HEK293 (cell line): ENCODE measurements at regions not wholly inside any gene's neighbourhood (a gene's known extent, or its start where the extent isn't known, plus 50 kb on each side); places are given as distances from the start of the nearest gene placed in this dataset.

Experiments
- CTCF ChIA-PET: fragments of 350-600 bp; formaldehyde crosslinking; extraction: SDS; loops from one replicate; lab custom pipeline; 2021; ENCODE audit warnings: antibody characterized with exemption; lab: Yijun Ruan, JAX
- POLR2A ChIA-PET: fragments of 300-600 bp; formaldehyde crosslinking; extraction: SDS; loops from one replicate; lab custom pipeline; 2020; ENCODE audit warnings: antibody characterized with exemption, inconsistent platforms; lab: Yijun Ruan, JAX
- H3K27ac ChIP-seq: fragments of 200-500 bp; sonication (Bioruptor generic); 2 replicates; pipeline ENCODE4 v1.5.1; 2014; ENCODE audit warnings: low read depth, low read length, control low read depth, inconsistent platforms; ENCODE audit errors: extremely low read depth
- H3K36me3 ChIP-seq, 2 experiments: fragments of 200-500 bp in 1 of 2; sonication (Bioruptor generic) in 1 of 2; 1 replicate in 1 of 2; 2 replicates in 1 of 2; pipeline ENCODE4 v1.5.1; 2014 to 2017; ENCODE audit warnings: inconsistent platforms in 2 of 2, low read length in 2 of 2; ENCODE audit not compliant: control insufficient read depth in 2 of 2, insufficient read depth in 1 of 2
- H3K4me1 ChIP-seq: fragments of 200-500 bp; sonication (Bioruptor generic); 2 replicates; pipeline ENCODE4 v1.5.1; 2014; ENCODE audit warnings: mild to moderate bottlenecking, low read length, inconsistent platforms; ENCODE audit not compliant: control insufficient read depth, insufficient read depth
- H3K4me3 ChIP-seq: 2 replicates; pipeline ENCODE4 v1.5.1; 2011; ENCODE audit warnings: low read depth, mild to moderate bottlenecking, control low read depth, low read length, moderate library complexity
- H3K9me3 ChIP-seq: fragments of 200-500 bp; sonication (Bioruptor generic); 2 replicates; pipeline ENCODE4 v1.5.1; 2014; ENCODE audit warnings: low read depth, low read length, inconsistent platforms; ENCODE audit not compliant: control insufficient read depth, insufficient read depth
- GLI4 ChIP-seq: fragments of 450-650 bp; formaldehyde crosslinking; IDR thresholded peaks from 2 replicates; pipeline ENCODE4 v1.5.1; 2016; ENCODE audit warnings: missing biosample characterization, missing genetic modification characterization
- INSM2 ChIP-seq: fragments of 450-650 bp; formaldehyde crosslinking; IDR thresholded peaks from 2 replicates; pipeline ENCODE4 v1.5.1; 2016; ENCODE audit warnings: missing biosample characterization, missing genetic modification characterization
- REPIN1 ChIP-seq: fragments of 450-650 bp; formaldehyde crosslinking; IDR thresholded peaks from 2 replicates; pipeline ENCODE4 v1.5.1; 2017; ENCODE audit warnings: missing biosample characterization, missing genetic modification characterization, low read depth
- SALL2 ChIP-seq: fragments of 450-650 bp; formaldehyde crosslinking; IDR thresholded peaks from 2 replicates; pipeline ENCODE4 v1.5.0; 2017; ENCODE audit warnings: missing biosample characterization, mild to moderate bottlenecking, missing genetic modification characterization, borderline replicate concordance
- SCRT1 ChIP-seq: fragments of 450-650 bp; formaldehyde crosslinking; IDR thresholded peaks from 2 replicates; pipeline ENCODE4 v1.5.1; 2016; ENCODE audit warnings: missing biosample characterization, missing genetic modification characterization, borderline replicate concordance
- TCF7L2 ChIP-seq: IDR thresholded peaks from 2 replicates; pipeline ENCODE4 v1.6.1; 2011; ENCODE audit warnings: low read depth, mild to moderate bottlenecking, inconsistent platforms, low read length, moderate library complexity, borderline replicate concordance
- ZBTB1 ChIP-seq: fragments of 450-650 bp; formaldehyde crosslinking; IDR thresholded peaks from 2 replicates; pipeline ENCODE4 v1.5.1; 2016; ENCODE audit warnings: missing biosample characterization, missing genetic modification characterization
- ZBTB7A ChIP-seq: fragments of 450-650 bp; formaldehyde crosslinking; IDR thresholded peaks from 2 replicates; pipeline ENCODE4 v1.5.1; 2016; ENCODE audit warnings: low read depth, missing biosample characterization, missing genetic modification characterization
- ZFP69B ChIP-seq: fragments of 450-650 bp; formaldehyde crosslinking; IDR thresholded peaks from 2 replicates; pipeline ENCODE4 v1.5.1; 2016; ENCODE audit warnings: missing biosample characterization, missing genetic modification characterization
- ZNF140 ChIP-seq: fragments of 450-650 bp; formaldehyde crosslinking; IDR thresholded peaks from 2 replicates; pipeline ENCODE4 v1.5.1; 2016; ENCODE audit warnings: missing biosample characterization, missing genetic modification characterization
- ZNF155 ChIP-seq: fragments of 450-650 bp; formaldehyde crosslinking; IDR thresholded peaks from 2 replicates; pipeline ENCODE4 v1.5.1; 2016; ENCODE audit warnings: missing biosample characterization, missing genetic modification characterization
- ZNF214 ChIP-seq: fragments of 450-650 bp; formaldehyde crosslinking; IDR thresholded peaks from 2 replicates; pipeline ENCODE4 v1.5.1; 2017; ENCODE audit warnings: missing biosample characterization, mild to moderate bottlenecking, missing genetic modification characterization, borderline replicate concordance
- ZNF266 ChIP-seq: fragments of 450-650 bp; formaldehyde crosslinking; IDR thresholded peaks from 2 replicates; pipeline ENCODE4 v1.5.1; 2016; ENCODE audit warnings: missing biosample characterization, missing genetic modification characterization, low read depth
- ZNF324 ChIP-seq: fragments of 450-650 bp; formaldehyde crosslinking; IDR thresholded peaks from 2 replicates; pipeline ENCODE4 v1.5.1; 2016; ENCODE audit warnings: missing biosample characterization, missing genetic modification characterization
- ZNF366 ChIP-seq: fragments of 450-650 bp; formaldehyde crosslinking; conservative IDR thresholded peaks from 2 replicates; pipeline ENCODE4 v1.5.1; 2016; ENCODE audit warnings: missing biosample characterization, missing genetic modification characterization
- ZNF37A ChIP-seq: fragments of 450-650 bp; IDR thresholded peaks from 2 replicates; pipeline ENCODE4 v1.5.1; 2018; ENCODE audit warnings: missing biosample characterization, missing genetic modification characterization
- ZNF561 ChIP-seq: fragments of 450-650 bp; IDR thresholded peaks from 2 replicates; pipeline ENCODE4 v1.5.1; 2018; ENCODE audit warnings: missing biosample characterization, missing genetic modification characterization, borderline replicate concordance
- ZNF701 ChIP-seq: fragments of 450-650 bp; formaldehyde crosslinking; IDR thresholded peaks from 2 replicates; pipeline ENCODE4 v1.5.1; 2016; ENCODE audit warnings: missing biosample characterization, missing genetic modification characterization
- ZSCAN4 ChIP-seq: fragments of 450-650 bp; formaldehyde crosslinking; IDR thresholded peaks from 2 replicates; pipeline ENCODE4 v1.5.1; 2017; ENCODE audit warnings: missing biosample characterization, missing genetic modification characterization
- TF ChIP-seq, protein P1 (sequence below): fragments of 450-650 bp; formaldehyde crosslinking; IDR thresholded peaks from 2 replicates; pipeline ENCODE4 v1.5.1; 2016; ENCODE audit warnings: missing biosample characterization, missing genetic modification characterization
- TF ChIP-seq, protein P2 (sequence below): fragments of 450-650 bp; formaldehyde crosslinking; conservative IDR thresholded peaks from 2 replicates; pipeline ENCODE4 v1.5.1; 2016; ENCODE audit warnings: low read depth, missing biosample characterization, missing genetic modification characterization

- Histone ChIP-seq H3K4me1 (no peaks in the 10 kb centered on the region), H3K4me3 (no peak overlapping the region), H3K27ac (no peak overlapping the region), H3K9me3 (no peaks in the 10 kb centered on the region), H3K36me3 (no peaks in the 10 kb centered on the region)
- ChIA-PET CTCF (no interaction called here), POLR2A (no interaction called here)
- TF ChIP-seq ZSCAN4 (no peak), SALL2 (tag by site-specific recombination) (no peak), ZNF324 (tag by site-specific recombination) (no peak), ZNF561 (tag by site-specific recombination) (no peak), SCRT1 (no peak), ZBTB7A (tag by site-specific recombination) (no peak), ZNF37A (tag by site-specific recombination) (no peak), REPIN1 (no peak), ZNF701 (tag by site-specific recombination) (no peak), ZNF266 (tag by site-specific recombination) (no peak), GLI4 (no peak), ZNF214 (tag by site-specific recombination) (no peak), ZNF155 (no peak), ZNF140 (no peak), ZBTB1 (no peak), ZNF366 (tag by site-specific recombination) (no peak), INSM2 (no peak)
- TF ChIP-seq, protein P1, sequence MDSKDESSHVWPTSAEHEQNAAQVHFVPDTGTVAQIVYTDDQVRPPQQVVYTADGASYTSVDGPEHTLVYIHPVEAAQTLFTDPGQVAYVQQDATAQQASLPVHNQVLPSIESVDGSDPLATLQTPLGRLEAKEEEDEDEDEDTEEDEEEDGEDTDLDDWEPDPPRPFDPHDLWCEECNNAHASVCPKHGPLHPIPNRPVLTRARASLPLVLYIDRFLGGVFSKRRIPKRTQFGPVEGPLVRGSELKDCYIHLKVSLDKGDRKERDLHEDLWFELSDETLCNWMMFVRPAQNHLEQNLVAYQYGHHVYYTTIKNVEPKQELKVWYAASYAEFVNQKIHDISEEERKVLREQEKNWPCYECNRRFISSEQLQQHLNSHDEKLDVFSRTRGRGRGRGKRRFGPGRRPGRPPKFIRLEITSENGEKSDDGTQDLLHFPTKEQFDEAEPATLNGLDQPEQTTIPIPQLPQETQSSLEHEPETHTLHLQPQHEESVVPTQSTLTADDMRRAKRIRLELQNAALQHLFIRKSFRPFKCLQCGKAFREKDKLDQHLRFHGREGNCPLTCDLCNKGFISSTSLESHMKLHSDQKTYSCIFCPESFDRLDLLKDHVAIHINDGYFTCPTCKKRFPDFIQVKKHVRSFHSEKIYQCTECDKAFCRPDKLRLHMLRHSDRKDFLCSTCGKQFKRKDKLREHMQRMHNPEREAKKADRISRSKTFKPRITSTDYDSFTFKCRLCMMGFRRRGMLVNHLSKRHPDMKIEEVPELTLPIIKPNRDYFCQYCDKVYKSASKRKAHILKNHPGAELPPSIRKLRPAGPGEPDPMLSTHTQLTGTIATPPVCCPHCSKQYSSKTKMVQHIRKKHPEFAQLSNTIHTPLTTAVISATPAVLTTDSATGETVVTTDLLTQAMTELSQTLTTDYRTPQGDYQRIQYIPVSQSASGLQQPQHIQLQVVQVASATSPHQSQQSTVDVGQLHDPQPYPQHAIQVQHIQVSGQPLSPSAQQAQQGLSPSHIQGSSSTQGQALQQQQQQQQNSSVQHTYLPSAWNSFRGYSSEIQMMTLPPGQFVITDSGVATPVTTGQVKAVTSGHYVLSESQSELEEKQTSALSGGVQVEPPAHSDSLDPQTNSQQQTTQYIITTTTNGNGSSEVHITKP (tag by site-specific recombination), result no peak
Measured at GRCh38 chr3:145522893-145523651, 637.9 kb downstream of the PLOD2 start.

DNA sequence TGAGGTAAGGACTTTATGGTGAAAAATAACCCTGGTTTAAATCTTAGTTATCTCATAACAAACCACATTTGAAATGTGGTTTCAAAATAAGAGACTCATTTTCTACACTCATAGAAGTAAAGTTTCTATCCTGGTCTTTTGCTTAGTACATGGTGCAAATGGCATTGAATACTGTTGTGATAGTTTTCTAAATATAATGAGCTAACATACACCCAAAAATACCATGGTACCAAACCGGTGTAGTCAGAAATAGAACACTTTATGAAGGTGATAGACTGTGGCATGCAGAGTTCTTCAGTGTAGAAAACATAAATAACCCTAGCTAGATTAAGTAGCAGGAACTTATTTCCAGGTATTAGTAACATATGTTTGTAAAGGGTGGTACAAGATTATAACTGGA, 629.4 kb downstream of the PLOD2 start:
- no peak overlapping the region for H3K27ac ChIP-seq
- CTCF ChIA-PET, result no interaction called here
- no peaks in the 10 kb centered on the region for H3K4me1 ChIP-seq
- no peaks in the 10 kb centered on the region for H3K9me3 ChIP-seq
- TF ChIP-seq, protein P2, sequence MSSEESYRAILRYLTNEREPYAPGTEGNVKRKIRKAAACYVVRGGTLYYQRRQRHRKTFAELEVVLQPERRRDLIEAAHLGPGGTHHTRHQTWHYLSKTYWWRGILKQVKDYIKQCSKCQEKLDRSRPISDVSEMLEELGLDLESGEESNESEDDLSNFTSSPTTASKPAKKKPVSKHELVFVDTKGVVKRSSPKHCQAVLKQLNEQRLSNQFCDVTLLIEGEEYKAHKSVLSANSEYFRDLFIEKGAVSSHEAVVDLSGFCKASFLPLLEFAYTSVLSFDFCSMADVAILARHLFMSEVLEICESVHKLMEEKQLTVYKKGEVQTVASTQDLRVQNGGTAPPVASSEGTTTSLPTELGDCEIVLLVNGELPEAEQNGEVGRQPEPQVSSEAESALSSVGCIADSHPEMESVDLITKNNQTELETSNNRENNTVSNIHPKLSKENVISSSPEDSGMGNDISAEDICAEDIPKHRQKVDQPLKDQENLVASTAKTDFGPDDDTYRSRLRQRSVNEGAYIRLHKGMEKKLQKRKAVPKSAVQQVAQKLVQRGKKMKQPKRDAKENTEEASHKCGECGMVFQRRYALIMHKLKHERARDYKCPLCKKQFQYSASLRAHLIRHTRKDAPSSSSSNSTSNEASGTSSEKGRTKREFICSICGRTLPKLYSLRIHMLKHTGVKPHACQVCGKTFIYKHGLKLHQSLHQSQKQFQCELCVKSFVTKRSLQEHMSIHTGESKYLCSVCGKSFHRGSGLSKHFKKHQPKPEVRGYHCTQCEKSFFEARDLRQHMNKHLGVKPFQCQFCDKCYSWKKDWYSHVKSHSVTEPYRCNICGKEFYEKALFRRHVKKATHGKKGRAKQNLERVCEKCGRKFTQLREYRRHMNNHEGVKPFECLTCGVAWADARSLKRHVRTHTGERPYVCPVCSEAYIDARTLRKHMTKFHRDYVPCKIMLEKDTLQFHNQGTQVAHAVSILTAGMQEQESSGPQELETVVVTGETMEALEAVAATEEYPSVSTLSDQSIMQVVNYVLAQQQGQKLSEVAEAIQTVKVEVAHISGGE (tag by site-specific recombination), result no peak
- no peak for TF ChIP-seq TCF7L2
- TF ChIP-seq ZFP69B, result no peak
- POLR2A ChIA-PET, result no interaction called here
- no peaks in the 10 kb centered on the region for H3K36me3 ChIP-seq
- H3K4me3 ChIP-seq, result no peak overlapping the region
